Right lobe of liver (tissue), 4 donors: ENCODE measurements at regions not wholly inside any gene's neighbourhood (a gene's known extent, or its start where the extent isn't known, plus 50 kb on each side); places are given as distances from the start of the nearest gene placed in this dataset.

Source experiments
- POLR2A ChIP-seq: fragments of 450-650 bp; IDR thresholded peaks from one replicate; pipeline ENCODE4 v1.6.1; 2017; ENCODE audit warnings: antibody characterized with exemption, mild to moderate bottlenecking
- TF ChIP-seq, protein P1 (sequence below), 4 donors: fragments of 200-600 bp in 3 of 4; fragments of 450-650 bp in 1 of 4; IDR thresholded peaks; one replicate each; pipeline versions ENCODE4 v1.5.1 to v1.8.0; 2016 to 2022; ENCODE audit warnings: antibody characterized with exemption in 4 of 4, mild to moderate bottlenecking in 2 of 4
- donor health status: DM: no; HTN: no; CAD: no.
- donor health status: DM: no; HTN: no; CAD: no.
- donor health status: DM: no; HTN: yes; CAD: no.

DNA sequence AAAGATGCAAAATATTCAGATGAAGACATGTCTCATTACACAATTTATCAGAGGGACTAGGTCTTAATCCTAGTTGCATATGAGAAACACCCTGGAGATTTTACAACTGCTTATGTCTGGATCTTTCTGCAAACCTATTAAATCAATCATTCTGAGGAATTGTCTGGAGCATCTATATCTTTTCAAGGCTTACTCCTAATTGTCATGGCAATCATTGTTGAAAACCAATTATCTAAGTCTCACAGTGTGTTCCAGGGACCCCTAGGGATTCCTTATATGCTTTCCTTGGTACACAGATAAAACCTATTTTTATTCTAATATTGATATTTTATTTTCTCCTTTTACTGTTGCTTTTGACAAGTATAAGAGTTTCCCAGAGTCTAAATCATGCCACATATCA is 696.9 kb upstream of the EYS start:
- TF ChIP-seq, protein P1, sequence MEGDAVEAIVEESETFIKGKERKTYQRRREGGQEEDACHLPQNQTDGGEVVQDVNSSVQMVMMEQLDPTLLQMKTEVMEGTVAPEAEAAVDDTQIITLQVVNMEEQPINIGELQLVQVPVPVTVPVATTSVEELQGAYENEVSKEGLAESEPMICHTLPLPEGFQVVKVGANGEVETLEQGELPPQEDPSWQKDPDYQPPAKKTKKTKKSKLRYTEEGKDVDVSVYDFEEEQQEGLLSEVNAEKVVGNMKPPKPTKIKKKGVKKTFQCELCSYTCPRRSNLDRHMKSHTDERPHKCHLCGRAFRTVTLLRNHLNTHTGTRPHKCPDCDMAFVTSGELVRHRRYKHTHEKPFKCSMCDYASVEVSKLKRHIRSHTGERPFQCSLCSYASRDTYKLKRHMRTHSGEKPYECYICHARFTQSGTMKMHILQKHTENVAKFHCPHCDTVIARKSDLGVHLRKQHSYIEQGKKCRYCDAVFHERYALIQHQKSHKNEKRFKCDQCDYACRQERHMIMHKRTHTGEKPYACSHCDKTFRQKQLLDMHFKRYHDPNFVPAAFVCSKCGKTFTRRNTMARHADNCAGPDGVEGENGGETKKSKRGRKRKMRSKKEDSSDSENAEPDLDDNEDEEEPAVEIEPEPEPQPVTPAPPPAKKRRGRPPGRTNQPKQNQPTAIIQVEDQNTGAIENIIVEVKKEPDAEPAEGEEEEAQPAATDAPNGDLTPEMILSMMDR (IDR thresholded peaks at IDR 0.05): no peak
- no peak for TF ChIP-seq POLR2A
